OCI-LY1 (cell line): ENCODE measurements at regions not wholly inside any gene's neighbourhood (a gene's known extent, or its start where the extent isn't known, plus 50 kb on each side); places are given as distances from the start of the nearest gene placed in this dataset.

Experiments used
- H2AFZ ChIP-seq: fragments of 200-600 bp; sonication (generic), shearing (Covaris generic); 2 replicates; pipeline ENCODE4 v1.6.0; 2014; ENCODE audit warnings: antibody characterized with exemption, mild to moderate bottlenecking, low read length
- H3F3A ChIP-seq: fragments of 200-600 bp; sonication (generic), shearing (Covaris generic); 2 replicates; pipeline ENCODE4 v1.6.0; 2014; ENCODE audit warnings: mild to moderate bottlenecking, antibody characterized with exemption, low read length, moderate library complexity; ENCODE audit not compliant: insufficient read depth
- H3K27ac ChIP-seq: fragments of 200-600 bp; sonication (generic); 2 replicates; pipeline ENCODE4 v1.5.1; 2014; ENCODE audit warnings: low read length, mixed run types, mild to moderate bottlenecking, low read depth; ENCODE audit not compliant: poor library complexity, severe bottlenecking
- H3K27me3 ChIP-seq: fragments of 200-600 bp; sonication (generic); 2 replicates; pipeline ENCODE4 v1.6.0; 2014; ENCODE audit warnings: antibody characterized with exemption, mild to moderate bottlenecking, low read length, moderate library complexity; ENCODE audit not compliant: insufficient read depth
- H3K36me3 ChIP-seq: fragments of 200-600 bp; sonication (generic); 2 replicates; pipeline ENCODE4 v1.6.1; 2014; ENCODE audit warnings: mild to moderate bottlenecking, antibody characterized with exemption, low read length, moderate library complexity, mixed read lengths; ENCODE audit not compliant: insufficient read depth
- H3K4me1 ChIP-seq: fragments of 200-600 bp; sonication (generic); 2 replicates; pipeline ENCODE4 v1.5.1; 2014; ENCODE audit warnings: mild to moderate bottlenecking, low read length, moderate library complexity; ENCODE audit not compliant: insufficient read depth, severe bottlenecking
- H3K4me2 ChIP-seq: fragments of 200-600 bp; sonication (generic), shearing (Covaris generic); 2 replicates; pipeline ENCODE4 v1.6.1; 2014; ENCODE audit warnings: low read length
- H3K4me3 ChIP-seq: fragments of 200-600 bp; sonication (generic); 2 replicates; pipeline ENCODE4 v1.5.1; 2014; ENCODE audit warnings: low read length, low read depth, mild to moderate bottlenecking, mixed read lengths; ENCODE audit not compliant: poor library complexity, severe bottlenecking
- H3K79me2 ChIP-seq: fragments of 200-600 bp; shearing (Covaris generic); 2 replicates; pipeline ENCODE4 v1.6.1; 2016; ENCODE audit warnings: mixed run types, low read length, mixed read lengths; ENCODE audit not compliant: insufficient read depth
- H3K9ac ChIP-seq: fragments of 200-600 bp; sonication (generic), shearing (Covaris generic); 2 replicates; pipeline ENCODE4 v1.6.1; 2014; ENCODE audit warnings: mild to moderate bottlenecking, low read length, mixed read lengths
- H3K9me2 ChIP-seq: fragments of 200-600 bp; sonication (generic), shearing (Covaris generic); 2 replicates; pipeline ENCODE4 v1.6.1; 2014; ENCODE audit warnings: low read depth, mild to moderate bottlenecking, low read length, mixed read lengths
- H3K9me3 ChIP-seq: fragments of 200-600 bp; shearing (Covaris generic); 2 replicates; pipeline ENCODE4 v1.6.1; 2014; ENCODE audit warnings: low read length, mixed read lengths
- H4K20me1 ChIP-seq: fragments of 200-600 bp; sonication (generic), shearing (Covaris generic); 2 replicates; pipeline ENCODE4 v1.6.0; 2016; ENCODE audit warnings: mild to moderate bottlenecking, low read length; ENCODE audit not compliant: insufficient read depth
- EZH2 ChIP-seq: fragments of 200-600 bp; sonication (generic), shearing (Covaris generic); IDR thresholded peaks from 2 replicates; pipeline ENCODE4 v1.8.0; 2017; ENCODE audit warnings: borderline replicate concordance, mixed run types, mild to moderate bottlenecking, antibody characterized with exemption, low read length, moderate library complexity, mixed read lengths
- TF ChIP-seq, protein P1 (sequence below): fragments of 200-600 bp; sonication (generic), shearing (Covaris generic); IDR thresholded peaks from 2 replicates; pipeline ENCODE4 v1.5.1; 2017; ENCODE audit warnings: mild to moderate bottlenecking, antibody characterized with exemption, low read length, moderate library complexity, mixed read lengths

DNA sequence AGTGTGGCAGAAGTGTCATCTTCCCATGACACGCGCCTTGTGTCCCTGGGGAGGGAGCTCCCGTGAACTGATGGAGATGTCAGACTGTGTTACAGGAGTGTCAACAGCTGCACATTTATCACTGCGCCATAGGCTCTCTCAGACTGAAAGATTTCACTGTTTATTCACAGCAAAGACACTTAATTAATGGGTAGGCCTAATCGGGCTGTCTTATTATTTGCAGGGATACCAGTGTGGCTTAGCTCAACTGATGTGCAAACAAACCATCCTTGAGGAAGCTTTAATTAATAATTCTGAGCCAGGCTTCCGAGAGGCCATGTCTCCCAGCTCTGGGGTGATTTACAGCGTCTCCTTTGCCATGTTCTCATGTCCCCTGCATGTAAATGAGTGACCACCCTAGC, 771.0 kb downstream of the QKI start:
- no peak overlapping the region for H3K27ac ChIP-seq
- H3K79me2 ChIP-seq = no peaks in the 10 kb centered on the region
- no peak overlapping the region for H2AFZ ChIP-seq
- H3K4me2 ChIP-seq = no peak overlapping the region
- H3K4me1 ChIP-seq = no peaks in the 10 kb centered on the region
- TF ChIP-seq, protein P1, sequence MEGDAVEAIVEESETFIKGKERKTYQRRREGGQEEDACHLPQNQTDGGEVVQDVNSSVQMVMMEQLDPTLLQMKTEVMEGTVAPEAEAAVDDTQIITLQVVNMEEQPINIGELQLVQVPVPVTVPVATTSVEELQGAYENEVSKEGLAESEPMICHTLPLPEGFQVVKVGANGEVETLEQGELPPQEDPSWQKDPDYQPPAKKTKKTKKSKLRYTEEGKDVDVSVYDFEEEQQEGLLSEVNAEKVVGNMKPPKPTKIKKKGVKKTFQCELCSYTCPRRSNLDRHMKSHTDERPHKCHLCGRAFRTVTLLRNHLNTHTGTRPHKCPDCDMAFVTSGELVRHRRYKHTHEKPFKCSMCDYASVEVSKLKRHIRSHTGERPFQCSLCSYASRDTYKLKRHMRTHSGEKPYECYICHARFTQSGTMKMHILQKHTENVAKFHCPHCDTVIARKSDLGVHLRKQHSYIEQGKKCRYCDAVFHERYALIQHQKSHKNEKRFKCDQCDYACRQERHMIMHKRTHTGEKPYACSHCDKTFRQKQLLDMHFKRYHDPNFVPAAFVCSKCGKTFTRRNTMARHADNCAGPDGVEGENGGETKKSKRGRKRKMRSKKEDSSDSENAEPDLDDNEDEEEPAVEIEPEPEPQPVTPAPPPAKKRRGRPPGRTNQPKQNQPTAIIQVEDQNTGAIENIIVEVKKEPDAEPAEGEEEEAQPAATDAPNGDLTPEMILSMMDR = no peak
- TF ChIP-seq EZH2 = no peak
- no peaks in the 10 kb centered on the region for H3K9me2 ChIP-seq
- H3F3A ChIP-seq = no peaks in the 10 kb centered on the region
- no peak overlapping the region for H3K4me3 ChIP-seq
- H3K36me3 ChIP-seq = no peaks in the 10 kb centered on the region
- H3K9ac ChIP-seq = no peak overlapping the region
- no peaks in the 10 kb centered on the region for H4K20me1 ChIP-seq
- H3K9me3 ChIP-seq = no peaks in the 10 kb centered on the region
- H3K27me3 ChIP-seq = no peaks in the 10 kb centered on the region

GRCh38 chr6:164184410-164184809, 769.9 kb downstream of the QKI start:
- Histone ChIP-seq H3K27ac (no peak overlapping the region), H3K79me2 (no peaks in the 10 kb centered on the region), H3K27me3 (no peaks in the 10 kb centered on the region), H2AFZ (no peak overlapping the region), H3K4me3 (no peak overlapping the region), H3K9ac (no peak overlapping the region), H3K9me3 (no peaks in the 10 kb centered on the region), H3F3A (no peaks in the 10 kb centered on the region), H3K36me3 (no peaks in the 10 kb centered on the region), H3K4me2 (no peak overlapping the region), H3K9me2 (no peaks in the 10 kb centered on the region), H3K4me1 (no peaks in the 10 kb centered on the region), H4K20me1 (no peaks in the 10 kb centered on the region)
- TF ChIP-seq, protein P1 = no peak
- no peak for TF ChIP-seq EZH2

DNA sequence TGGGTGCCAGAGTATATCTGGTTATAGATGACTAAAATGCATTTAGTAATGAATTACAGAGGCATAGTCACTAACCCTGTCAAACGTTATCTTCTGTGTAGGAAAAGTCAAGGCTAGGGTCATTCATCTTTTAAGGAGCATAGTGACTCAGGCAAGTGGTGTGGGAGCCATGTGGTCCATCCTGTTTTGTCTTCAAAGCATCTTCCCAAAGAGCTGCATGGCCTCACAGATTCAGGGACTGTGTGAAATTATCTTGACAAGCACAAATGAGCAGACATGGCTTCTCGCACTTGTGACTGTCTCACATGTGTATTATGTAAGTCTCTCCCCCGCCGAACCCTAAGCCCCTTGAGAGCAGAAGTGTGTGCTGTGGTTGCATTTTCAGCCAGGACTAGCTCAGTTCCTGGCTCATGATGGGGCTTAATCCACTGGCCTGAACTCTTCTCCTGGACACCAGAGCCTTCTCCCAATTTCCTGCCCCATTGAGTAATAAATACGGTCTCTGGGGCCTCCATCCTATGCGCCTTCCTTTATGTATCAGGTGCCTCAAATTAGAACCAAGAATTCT, 769.1 kb downstream of the QKI start:
- H3K79me2 ChIP-seq = no peaks in the 10 kb centered on the region
- no peaks in the 10 kb centered on the region for H4K20me1 ChIP-seq
- H3K4me2 ChIP-seq = no peak overlapping the region
- H3K36me3 ChIP-seq = no peaks in the 10 kb centered on the region
- H3K9me3 ChIP-seq = no peaks in the 10 kb centered on the region
- TF ChIP-seq, protein P1 = no peak
- no peak for TF ChIP-seq EZH2
- no peaks in the 10 kb centered on the region for H3K27me3 ChIP-seq
- H3K9ac ChIP-seq = no peak overlapping the region
- H3K9me2 ChIP-seq = no peaks in the 10 kb centered on the region
- H3F3A ChIP-seq = no peaks in the 10 kb centered on the region
- no peak overlapping the region for H2AFZ ChIP-seq
- H3K4me3 ChIP-seq = no peak overlapping the region
- no peak overlapping the region for H3K27ac ChIP-seq
- no peaks in the 10 kb centered on the region for H3K4me1 ChIP-seq
